GM12864 (cell line): ENCODE measurements at regions not wholly inside any gene's neighbourhood (a gene's known extent, or its start where the extent isn't known, plus 50 kb on each side); places are given as distances from the start of the nearest gene placed in this dataset.

Experiments used
- DNase-seq: peaks from one replicate; pipeline ENCODE4 v3.0.0-alpha.2; 2011; ENCODE audit warnings: low read depth
- H3K4me3 ChIP-seq: 2 replicates; pipeline ENCODE4 v1.5.1; 2011; ENCODE audit warnings: mild to moderate bottlenecking, low read depth, low read length, control low read depth
- CTCF ChIP-seq: IDR thresholded peaks from 2 replicates; pipeline ENCODE4 v1.5.1; 2011; ENCODE audit warnings: low read depth, mild to moderate bottlenecking, moderate library complexity, low read length, control low read depth, inconsistent platforms; ENCODE audit errors: missing control alignments

- no peak for TF ChIP-seq CTCF
- no peak overlapping the region for H3K4me3 ChIP-seq
- no peak for DNase-seq
Observed at GRCh38 chr1:189962181-189962580, 515.5 kb downstream of the BRINP3 start.

GRCh38 chr1:189970331-189971230 lies 507.1 kb downstream of the BRINP3 start:
- DNase-seq: no peak
- TF ChIP-seq CTCF: no peak

GRCh38 chr1:189971656-189972055 lies 506.0 kb downstream of the BRINP3 start:
- no peak for TF ChIP-seq CTCF
- H3K4me3 ChIP-seq: no peak overlapping the region
- DNase-seq: no peak

More at GRCh38 chr1:189970331-189971230, 507.1 kb downstream of the BRINP3 start:
- no peak overlapping the region for H3K4me3 ChIP-seq

- H3K4me3 ChIP-seq: no peak overlapping the region
- DNase-seq: no peak
Observed at GRCh38 chr1:189977184-189977583, 500.5 kb downstream of the BRINP3 start.

GRCh38 chr1:189983166-189983890 lies 494.3 kb downstream of the BRINP3 start:
- DNase-seq: no peak
- no peak for TF ChIP-seq CTCF
- H3K4me3 ChIP-seq: no peak overlapping the region

More at GRCh38 chr1:189977184-189977583, 500.5 kb downstream of the BRINP3 start:
- peak; percentile 12 for TF ChIP-seq CTCF

GRCh38 chr1:189986516-189986915 lies 491.1 kb downstream of the BRINP3 start:
- H3K4me3 ChIP-seq: no peak overlapping the region
- TF ChIP-seq CTCF: no peak
- DNase-seq: no peak
